ENCODE measurements at regions not wholly inside any gene's neighbourhood (a gene's known extent, or its start where the extent isn't known, plus 50 kb on each side); places are given as distances from the start of the nearest gene placed in this dataset.

DNA sequence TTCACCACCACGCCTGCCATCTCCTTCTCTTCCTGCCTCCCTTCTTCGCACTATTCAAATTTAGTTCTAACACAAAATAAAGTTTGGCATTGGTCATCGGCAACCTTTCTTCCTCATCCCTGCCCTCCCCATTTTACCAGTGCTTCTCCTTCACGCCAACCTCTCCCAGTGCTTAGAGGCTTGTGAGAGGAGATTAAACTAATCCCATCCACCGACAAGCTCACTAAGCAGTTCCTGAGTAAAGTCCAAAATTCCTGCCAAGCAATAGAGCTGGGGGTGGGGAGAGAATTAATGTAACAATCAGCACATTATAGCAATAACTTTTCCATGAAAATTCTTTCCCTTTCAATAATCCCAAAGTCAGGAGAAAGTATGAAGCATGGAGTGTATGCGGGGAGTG lies 157.4 kb upstream of the GMNC start:
- TF ChIP-seq POLR2AphosphoS5 (IDR thresholded peaks at IDR 0.05; ENCODE audit: borderline replicate concordance, low read depth, low read length) (no peak), EZH2 (IDR thresholded peaks at IDR 0.05) (no peak), FOXP2 (optimal IDR thresholded peaks at IDR 0.05; ENCODE audit: control extremely low read depth, extremely low read length, insufficient read depth) (no peak)

Data from SK-N-MC (cell line).